Neural cell (in vitro differentiated cells): ENCODE measurements at regions not wholly inside any gene's neighbourhood (a gene's known extent, or its start where the extent isn't known, plus 50 kb on each side); places are given as distances from the start of the nearest gene placed in this dataset.

Source experiments
- H2AFZ ChIP-seq: fragments of 200-600, 300-800 bp; sonication (generic), shearing (Covaris generic); 2 replicates; pipeline ENCODE4 v1.6.0; 2014; ENCODE audit warnings: low read depth, mild to moderate bottlenecking, antibody characterized with exemption, low read length, moderate library complexity
- H3F3A ChIP-seq: fragments of 200-600 bp; shearing (Covaris generic); 2 replicates; pipeline ENCODE4 v1.6.1; 2016; ENCODE audit warnings: mild to moderate bottlenecking, moderate library complexity, mixed read lengths, antibody characterized with exemption, low read length; ENCODE audit not compliant: insufficient read depth, poor library complexity, severe bottlenecking
- H3K27ac ChIP-seq: fragments of 200-600, 300-800 bp; sonication (generic), shearing (Covaris generic); 2 replicates; pipeline ENCODE4 v1.5.1; 2014; ENCODE audit warnings: mild to moderate bottlenecking, low read length, moderate library complexity
- H3K27me3 ChIP-seq: fragments of 300-800, 200-600 bp; sonication (generic), shearing (Covaris generic); 2 replicates; pipeline ENCODE4 v1.6.0; 2014; ENCODE audit warnings: mild to moderate bottlenecking, low read depth, low read length, moderate library complexity; ENCODE audit not compliant: insufficient read depth
- H3K36me3 ChIP-seq: fragments of 300-800, 200-600 bp; sonication (generic), shearing (Covaris generic); 2 replicates; pipeline ENCODE4 v1.5.1; 2014; ENCODE audit warnings: mild to moderate bottlenecking, antibody characterized with exemption, low read length, moderate library complexity; ENCODE audit not compliant: insufficient read depth
- H3K4me2 ChIP-seq: fragments of 300-800, 200-600 bp; sonication (generic), shearing (Covaris generic); 2 replicates; pipeline ENCODE4 v1.6.0; 2014; ENCODE audit warnings: mild to moderate bottlenecking, low read length
- H3K4me3 ChIP-seq: fragments of 300-800, 200-600 bp; sonication (generic), shearing (Covaris generic); 2 replicates; pipeline ENCODE4 v1.5.1; 2014; ENCODE audit warnings: mild to moderate bottlenecking, low read length, moderate library complexity
- H3K79me2 ChIP-seq: fragments of 200-600 bp; shearing (Covaris generic); replicated peaks from 2 replicates; pipeline ENCODE4 v1.6.0; 2014; ENCODE audit warnings: mild to moderate bottlenecking, low read length, moderate library complexity; ENCODE audit not compliant: insufficient read depth
- H3K9ac ChIP-seq: fragments of 300-800, 200-600 bp; sonication (generic), shearing (Covaris generic); 2 replicates; pipeline ENCODE4 v1.6.1; 2016; ENCODE audit warnings: mild to moderate bottlenecking, low read length, mixed read lengths
- H3K9me2 ChIP-seq: fragments of 200-600 bp; shearing (Covaris generic); 2 replicates; pipeline ENCODE4 v1.6.1; 2016; ENCODE audit warnings: mild to moderate bottlenecking, low read length, mixed read lengths; ENCODE audit not compliant: insufficient read depth
- H3K9me3 ChIP-seq: fragments of 200-600, 300-800 bp; sonication (generic), shearing (Covaris generic); 2 replicates; pipeline ENCODE4 v1.6.1; 2016; ENCODE audit warnings: mild to moderate bottlenecking, mixed run types, low read length, moderate library complexity, mixed read lengths
- H4K20me1 ChIP-seq: fragments of 200-600 bp; shearing (Covaris generic); 2 replicates; pipeline ENCODE4 v1.6.1; 2016; ENCODE audit warnings: mild to moderate bottlenecking, mixed run types; ENCODE audit not compliant: insufficient read depth
- EP300 ChIP-seq: fragments of 450-650 bp; conservative IDR thresholded peaks from 2 replicates; pipeline ENCODE4 v1.6.1; 2014; ENCODE audit warnings: antibody characterized with exemption, mild to moderate bottlenecking, moderate library complexity; ENCODE audit not compliant: poor library complexity, severe bottlenecking
- EZH2 ChIP-seq: fragments of 200-600, 300-800 bp; shearing (Covaris generic), sonication (generic); IDR thresholded peaks from 2 replicates; pipeline ENCODE4 v1.6.1; 2014; ENCODE audit warnings: antibody characterized with exemption, low read length, borderline replicate concordance, mild to moderate bottlenecking; ENCODE audit not compliant: insufficient read depth, poor library complexity, severe bottlenecking
- MXI1 ChIP-seq: fragments of 450-650 bp; conservative IDR thresholded peaks from 2 replicates; pipeline ENCODE4 v1.6.1; 2014; ENCODE audit warnings: antibody characterized with exemption, mild to moderate bottlenecking; ENCODE audit not compliant: poor library complexity, severe bottlenecking
- POLR2AphosphoS5 ChIP-seq: IDR thresholded peaks from 2 replicates; pipeline ENCODE4 v1.6.1; 2012
- RAD21 ChIP-seq: fragments of 450-650 bp; conservative IDR thresholded peaks from 2 replicates; pipeline ENCODE4 v1.6.1; 2014; ENCODE audit warnings: antibody characterized with exemption, mild to moderate bottlenecking, moderate library complexity
- SMC3 ChIP-seq: fragments of 450-650 bp; conservative IDR thresholded peaks from 2 replicates; pipeline ENCODE4 v1.6.1; 2014; ENCODE audit warnings: antibody characterized with exemption, mild to moderate bottlenecking, moderate library complexity; ENCODE audit not compliant: poor library complexity
- TAF1 ChIP-seq: IDR thresholded peaks from 2 replicates; pipeline ENCODE4 v1.6.1; 2012; ENCODE audit warnings: low read depth
- TF ChIP-seq, protein P1 (sequence below): fragments of 450-650 bp; IDR thresholded peaks from 2 replicates; pipeline ENCODE4 v1.5.1; 2014; ENCODE audit warnings: antibody characterized with exemption, mild to moderate bottlenecking, moderate library complexity; ENCODE audit not compliant: poor library complexity, severe bottlenecking

DNA sequence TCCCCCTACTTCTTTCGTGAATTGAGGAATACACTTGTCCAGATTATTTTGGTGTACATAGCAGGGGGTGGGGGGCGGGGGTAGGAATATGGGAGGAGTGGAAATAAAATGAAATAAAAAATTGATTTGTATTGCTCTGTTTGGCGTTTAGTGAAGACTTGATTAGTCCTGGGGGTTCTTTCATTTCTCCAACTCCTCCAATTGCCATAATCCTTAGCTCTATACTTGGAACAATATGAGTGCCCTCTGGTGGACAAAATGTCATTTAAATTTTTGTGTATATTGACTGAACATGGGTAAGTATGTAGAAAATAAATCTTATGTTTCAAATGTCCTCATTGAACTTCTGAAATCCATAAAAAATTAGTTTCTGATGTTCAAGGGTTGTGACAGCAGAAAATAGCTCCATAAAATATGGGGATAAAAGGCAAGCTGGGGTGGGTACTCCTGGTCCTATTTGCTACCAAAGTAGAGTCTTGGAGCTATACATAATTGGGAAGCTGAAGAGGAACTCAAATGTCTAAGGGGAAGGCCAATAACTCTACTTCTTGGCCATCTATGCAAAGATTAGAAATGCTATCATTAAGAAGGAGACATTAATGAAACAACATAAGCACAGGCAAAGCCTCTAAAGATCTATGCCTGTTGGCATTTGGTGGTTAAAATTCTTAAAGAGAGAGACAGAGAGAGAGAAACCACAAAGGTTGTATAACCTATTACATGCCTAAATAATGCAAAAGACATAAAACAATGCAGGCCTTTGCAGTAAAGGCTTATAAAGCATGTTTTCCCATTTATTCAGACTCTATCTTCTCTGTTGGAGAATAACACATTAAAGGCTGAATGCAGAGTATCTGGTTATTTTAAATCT, 421.6 kb downstream of the METTL15 start:
- no peak overlapping the region for H3K4me3 ChIP-seq
- no peak overlapping the region for H2AFZ ChIP-seq
- no peaks in the 10 kb centered on the region for H3K36me3 ChIP-seq
- H3F3A ChIP-seq: no peaks in the 10 kb centered on the region
- TF ChIP-seq, protein P1, sequence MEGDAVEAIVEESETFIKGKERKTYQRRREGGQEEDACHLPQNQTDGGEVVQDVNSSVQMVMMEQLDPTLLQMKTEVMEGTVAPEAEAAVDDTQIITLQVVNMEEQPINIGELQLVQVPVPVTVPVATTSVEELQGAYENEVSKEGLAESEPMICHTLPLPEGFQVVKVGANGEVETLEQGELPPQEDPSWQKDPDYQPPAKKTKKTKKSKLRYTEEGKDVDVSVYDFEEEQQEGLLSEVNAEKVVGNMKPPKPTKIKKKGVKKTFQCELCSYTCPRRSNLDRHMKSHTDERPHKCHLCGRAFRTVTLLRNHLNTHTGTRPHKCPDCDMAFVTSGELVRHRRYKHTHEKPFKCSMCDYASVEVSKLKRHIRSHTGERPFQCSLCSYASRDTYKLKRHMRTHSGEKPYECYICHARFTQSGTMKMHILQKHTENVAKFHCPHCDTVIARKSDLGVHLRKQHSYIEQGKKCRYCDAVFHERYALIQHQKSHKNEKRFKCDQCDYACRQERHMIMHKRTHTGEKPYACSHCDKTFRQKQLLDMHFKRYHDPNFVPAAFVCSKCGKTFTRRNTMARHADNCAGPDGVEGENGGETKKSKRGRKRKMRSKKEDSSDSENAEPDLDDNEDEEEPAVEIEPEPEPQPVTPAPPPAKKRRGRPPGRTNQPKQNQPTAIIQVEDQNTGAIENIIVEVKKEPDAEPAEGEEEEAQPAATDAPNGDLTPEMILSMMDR: peak; percentile 32
- peak; percentile 34 for TF ChIP-seq RAD21
- no peak for TF ChIP-seq POLR2AphosphoS5
- H3K27ac ChIP-seq: no peak overlapping the region
- H3K9me2 ChIP-seq: no peaks in the 10 kb centered on the region
- no peaks in the 10 kb centered on the region for H4K20me1 ChIP-seq
- H3K27me3 ChIP-seq: no peaks in the 10 kb centered on the region
- no peaks in the 10 kb centered on the region for H3K79me2 ChIP-seq
- H3K9me3 ChIP-seq: no peaks in the 10 kb centered on the region
- no peak overlapping the region for H3K9ac ChIP-seq
- no peak overlapping the region for H3K4me2 ChIP-seq

DNA sequence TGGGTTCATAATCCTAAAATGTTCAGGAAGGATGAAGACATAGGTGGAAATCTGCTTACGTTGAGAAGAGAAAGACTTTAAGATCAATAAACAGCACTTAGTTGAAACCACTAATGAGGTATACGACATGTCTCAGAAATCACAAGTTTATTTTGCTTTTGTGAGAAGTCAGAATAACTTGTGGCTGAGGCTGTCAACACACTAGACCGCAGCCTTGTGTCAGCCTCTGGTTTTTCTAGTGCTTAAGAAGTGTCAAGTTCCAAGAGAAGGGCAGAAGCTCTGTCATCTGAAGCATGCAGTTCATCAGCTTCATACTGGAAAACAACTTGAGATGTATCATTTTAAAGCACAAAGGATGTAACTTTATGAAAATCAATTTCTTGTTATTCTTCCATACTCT, 420.9 kb downstream of the METTL15 start:
- no peak overlapping the region for H3K9ac ChIP-seq
- H3K4me3 ChIP-seq: no peak overlapping the region
- H3K36me3 ChIP-seq: no peaks in the 10 kb centered on the region
- H4K20me1 ChIP-seq: no peaks in the 10 kb centered on the region
- H3F3A ChIP-seq: no peaks in the 10 kb centered on the region
- no peak overlapping the region for H2AFZ ChIP-seq
- H3K79me2 ChIP-seq: no peaks in the 10 kb centered on the region
- H3K27ac ChIP-seq: no peak overlapping the region
- no peak overlapping the region for H3K4me2 ChIP-seq
- no peaks in the 10 kb centered on the region for H3K9me3 ChIP-seq
- no peaks in the 10 kb centered on the region for H3K9me2 ChIP-seq
- no peaks in the 10 kb centered on the region for H3K27me3 ChIP-seq
- TF ChIP-seq RAD21 (no peak), SMC3 (no peak), EZH2 (no peak), MXI1 (no peak), EP300 (no peak), TAF1 (no peak), POLR2AphosphoS5 (no peak)
- TF ChIP-seq, protein P1: no peak

DNA sequence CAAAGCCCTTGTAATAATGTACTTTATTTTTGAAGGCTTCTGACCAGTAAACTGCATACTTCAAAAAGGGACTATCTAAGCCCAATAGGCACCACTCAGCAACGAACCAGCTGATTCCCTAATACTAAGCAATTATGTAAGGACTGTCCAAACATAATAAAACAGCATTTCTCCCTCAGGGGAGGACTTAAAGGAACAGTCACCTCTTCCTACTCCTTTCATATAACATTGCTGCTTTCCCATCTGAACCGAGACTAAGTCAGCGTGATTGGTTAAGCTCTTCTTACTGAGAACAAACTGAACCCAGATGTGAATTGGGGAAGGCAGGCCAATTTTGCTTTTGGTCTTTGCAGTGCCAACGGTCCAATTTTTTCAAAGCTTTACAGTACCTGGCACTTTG, 420.0 kb downstream of the METTL15 start:
- H3K27ac ChIP-seq: no peak overlapping the region
- no peaks in the 10 kb centered on the region for H4K20me1 ChIP-seq
- H3K27me3 ChIP-seq: no peaks in the 10 kb centered on the region
- no peaks in the 10 kb centered on the region for H3K9me2 ChIP-seq
- no peak overlapping the region for H3K4me3 ChIP-seq
- no peaks in the 10 kb centered on the region for H3K9me3 ChIP-seq
- H3K36me3 ChIP-seq: no peaks in the 10 kb centered on the region
- H3K9ac ChIP-seq: no peak overlapping the region
- no peak overlapping the region for H2AFZ ChIP-seq
- no peak overlapping the region for H3K4me2 ChIP-seq
- no peaks in the 10 kb centered on the region for H3F3A ChIP-seq
- TF ChIP-seq, protein P1: no peak
- TF ChIP-seq POLR2AphosphoS5 (no peak), RAD21 (no peak), SMC3 (no peak)
- H3K79me2 ChIP-seq: no peaks in the 10 kb centered on the region
